Bone marrow (tissue), 2 donors: ENCODE measurements at regions not wholly inside any gene's neighbourhood (a gene's known extent, or its start where the extent isn't known, plus 50 kb on each side); places are given as distances from the start of the nearest gene placed in this dataset.

ENCODE experiments used
- DNase-seq, 2 donors: peaks; one replicate each; lab custom pipeline; 2025; lab: John Stamatoyannopoulos, UW

DNA sequence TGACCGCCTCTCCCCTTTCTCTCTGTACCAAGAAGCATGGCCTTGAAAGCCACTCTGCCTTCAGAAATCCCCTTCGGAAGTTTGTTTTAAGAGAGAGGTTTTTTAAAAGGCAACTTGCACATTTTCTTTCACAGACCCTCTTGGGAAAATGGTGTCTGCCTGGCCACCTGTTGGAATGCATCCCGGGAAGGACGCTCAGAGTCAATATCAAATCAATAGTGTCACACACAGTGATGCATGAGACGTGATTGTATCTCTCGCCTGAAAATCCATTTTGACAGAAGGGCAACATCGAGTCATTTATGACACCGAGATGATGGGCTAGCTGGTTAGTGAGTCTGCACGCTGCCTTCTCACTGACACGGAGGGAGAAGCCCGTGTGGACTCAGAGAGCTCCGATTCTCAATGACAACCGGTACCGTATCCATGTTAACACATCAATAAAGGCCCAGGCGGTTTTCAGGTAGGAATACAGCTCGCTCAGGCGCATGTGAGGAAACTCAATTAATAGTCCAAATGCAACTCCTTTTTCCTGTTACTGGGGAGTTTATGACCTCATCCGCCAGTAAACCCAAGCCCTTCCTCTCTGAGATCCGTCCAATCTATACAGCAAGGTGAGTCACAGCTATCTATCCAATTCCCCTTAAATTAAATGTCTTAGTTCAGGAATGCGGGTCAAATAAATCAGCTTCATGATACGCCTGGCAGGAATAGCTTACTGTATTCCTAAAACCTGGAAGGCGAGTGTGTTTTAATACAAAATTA, 621.5 kb upstream of the MKI67 start:
- no peak for DNase-seq

DNA sequence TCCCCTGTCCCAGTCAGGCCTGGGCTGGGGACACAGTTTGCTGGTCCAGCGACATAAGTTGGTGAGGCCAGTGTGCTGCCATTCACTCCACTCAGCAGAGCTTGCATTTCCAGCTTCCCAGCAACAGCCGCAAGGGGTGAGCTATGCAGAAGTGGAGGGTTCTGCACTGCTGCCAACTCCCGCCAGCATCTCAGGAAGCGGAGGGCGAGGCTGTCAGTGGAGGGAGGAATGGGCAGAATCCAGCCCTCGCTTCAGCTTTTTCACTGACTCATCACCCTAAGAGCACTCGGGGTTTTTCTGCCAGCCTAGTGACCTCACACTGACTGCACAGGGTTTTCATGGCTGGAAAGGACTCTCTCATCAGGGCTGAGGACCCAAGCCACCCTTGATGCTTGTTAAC, 625.1 kb upstream of the MKI67 start:
- no peak for DNase-seq

DNA sequence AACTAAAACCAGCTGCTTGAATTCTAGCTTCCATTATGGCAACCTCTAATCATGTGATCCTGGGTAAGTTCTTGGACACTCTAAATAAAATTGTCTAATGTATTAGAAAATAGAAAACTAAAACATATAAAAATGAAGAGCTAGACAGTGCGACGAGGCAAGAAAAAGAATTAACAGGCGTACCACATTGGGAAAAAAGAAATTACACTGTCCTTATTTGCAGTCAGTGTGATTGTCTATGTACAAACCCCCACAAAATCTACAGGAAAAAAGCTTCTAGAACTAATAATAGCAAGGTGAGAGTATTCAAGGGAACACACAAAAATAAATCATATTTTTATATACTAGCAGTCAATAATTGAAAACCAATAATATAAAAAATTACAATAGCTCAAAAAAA, 625.6 kb upstream of the MKI67 start:
- DNase-seq: no peak

DNA sequence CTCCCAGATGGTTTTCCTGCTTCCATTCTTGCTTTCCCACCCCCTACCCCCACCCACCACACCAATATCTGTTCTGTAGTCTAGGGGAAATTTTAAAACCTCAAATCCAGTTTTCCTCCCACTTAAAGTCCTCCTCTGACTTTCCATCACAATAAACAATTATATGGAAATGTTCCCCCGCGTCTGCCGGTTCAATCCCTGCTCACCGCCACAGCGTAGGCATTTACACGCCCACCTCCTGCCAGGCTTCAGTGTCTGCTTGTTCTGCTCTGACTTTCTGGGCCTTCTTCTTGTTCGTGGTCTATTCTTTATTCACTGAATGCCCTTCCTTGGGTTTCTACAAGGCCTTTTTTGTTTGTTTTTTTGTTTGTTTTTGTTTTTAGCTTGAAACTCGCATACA, 633.0 kb upstream of the MKI67 start:
- no peak for DNase-seq

DNA sequence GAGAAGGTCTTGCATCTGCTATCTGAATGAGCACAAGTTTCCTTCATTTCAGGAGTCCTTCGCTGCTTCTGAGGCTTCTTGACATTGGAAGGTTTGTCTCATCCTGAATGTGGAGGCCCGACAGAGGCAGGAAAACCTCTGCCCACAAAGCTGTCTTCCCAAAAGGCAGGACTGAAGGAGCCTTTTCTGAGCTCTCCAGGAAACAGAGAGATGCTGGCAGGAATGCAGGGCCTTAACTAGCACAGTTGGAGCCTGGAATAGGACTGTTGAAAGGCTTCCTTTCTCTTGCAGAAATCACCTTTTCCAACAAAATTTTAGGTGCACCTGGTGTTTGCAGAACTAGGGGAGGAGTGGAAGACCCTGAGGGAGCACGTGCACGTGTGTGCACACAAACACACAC, 637.4 kb upstream of the MKI67 start:
- DNase-seq: no peak

DNA sequence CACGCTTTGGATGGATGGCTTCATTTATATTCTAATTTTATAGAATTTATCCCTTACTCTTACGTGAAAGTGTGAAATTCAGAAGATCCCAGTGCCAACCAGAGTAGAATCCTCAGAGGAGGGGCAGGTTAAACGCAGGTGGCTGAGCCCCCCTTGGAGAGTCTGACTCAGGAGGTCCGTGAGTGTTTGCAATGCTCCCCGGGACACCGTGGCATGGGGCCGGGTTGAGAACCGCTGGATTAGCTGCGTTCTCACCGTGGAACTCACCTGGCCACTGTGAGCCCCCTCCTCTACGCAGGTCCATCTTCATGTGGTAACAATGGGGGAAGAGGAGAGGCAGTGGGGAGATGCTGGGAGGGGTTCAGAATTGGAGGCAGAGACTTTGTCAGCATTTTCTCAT, 638.0 kb upstream of the MKI67 start:
- DNase-seq: no peak

DNA sequence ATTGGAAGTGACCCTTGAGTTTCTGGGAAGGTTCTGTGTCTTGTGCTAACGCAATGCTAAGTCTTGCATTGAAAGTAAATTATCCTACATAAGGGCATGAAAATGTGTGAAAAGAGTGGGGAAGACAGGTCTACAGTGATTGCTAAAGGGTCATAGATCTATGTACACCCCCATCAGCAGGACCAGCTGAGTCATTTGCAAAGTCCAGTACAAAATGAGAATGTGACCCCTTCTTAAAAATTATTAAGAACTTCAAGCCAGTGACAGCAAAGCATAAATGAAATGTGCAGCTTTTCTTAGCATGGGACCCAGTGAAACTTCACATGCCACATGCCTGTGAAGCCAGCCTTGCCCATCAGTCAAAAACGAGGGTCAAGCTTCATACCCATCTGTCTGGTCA, 640.7 kb upstream of the MKI67 start:
- DNase-seq: no peak

DNA sequence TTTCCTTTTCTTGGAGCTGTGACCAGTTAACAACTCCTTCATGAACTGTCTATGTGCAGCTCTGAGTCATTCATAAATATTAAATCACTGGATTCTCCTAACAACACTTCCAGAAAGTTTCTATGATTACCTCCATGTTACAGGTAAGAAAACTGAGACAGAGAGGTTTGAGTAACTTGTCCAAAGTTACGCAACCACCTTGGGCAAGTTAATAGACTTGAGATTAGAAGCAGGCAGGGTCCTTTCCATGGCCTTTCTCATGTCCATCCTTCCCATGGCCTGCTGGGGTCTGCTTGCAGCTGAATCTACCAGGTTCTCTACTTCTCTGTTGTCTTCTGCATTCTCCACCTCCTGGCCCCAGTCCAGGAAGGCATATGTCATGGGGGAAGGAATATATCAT, 648.8 kb upstream of the MKI67 start:
- DNase-seq: no peak

DNA sequence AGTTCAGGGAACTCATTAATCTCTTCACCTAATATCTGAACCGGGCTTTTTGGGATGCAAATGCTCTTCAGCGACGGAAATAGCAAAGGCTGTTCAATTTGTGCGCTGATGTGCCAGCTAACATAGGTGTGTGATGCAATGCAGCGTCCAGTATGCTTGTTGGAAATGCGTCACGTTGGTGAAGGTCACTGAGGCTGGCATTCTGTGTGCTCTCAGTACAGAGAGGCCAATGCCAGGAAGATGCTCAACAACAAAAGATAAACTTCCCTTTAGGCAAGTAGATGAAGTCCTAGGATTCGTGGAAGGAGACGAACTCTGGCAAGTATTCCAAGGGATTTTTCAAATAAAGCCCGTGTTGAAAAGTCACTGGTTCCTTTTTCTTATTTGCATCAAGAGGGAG, 649.5 kb upstream of the MKI67 start:
- DNase-seq: no peak

DNA sequence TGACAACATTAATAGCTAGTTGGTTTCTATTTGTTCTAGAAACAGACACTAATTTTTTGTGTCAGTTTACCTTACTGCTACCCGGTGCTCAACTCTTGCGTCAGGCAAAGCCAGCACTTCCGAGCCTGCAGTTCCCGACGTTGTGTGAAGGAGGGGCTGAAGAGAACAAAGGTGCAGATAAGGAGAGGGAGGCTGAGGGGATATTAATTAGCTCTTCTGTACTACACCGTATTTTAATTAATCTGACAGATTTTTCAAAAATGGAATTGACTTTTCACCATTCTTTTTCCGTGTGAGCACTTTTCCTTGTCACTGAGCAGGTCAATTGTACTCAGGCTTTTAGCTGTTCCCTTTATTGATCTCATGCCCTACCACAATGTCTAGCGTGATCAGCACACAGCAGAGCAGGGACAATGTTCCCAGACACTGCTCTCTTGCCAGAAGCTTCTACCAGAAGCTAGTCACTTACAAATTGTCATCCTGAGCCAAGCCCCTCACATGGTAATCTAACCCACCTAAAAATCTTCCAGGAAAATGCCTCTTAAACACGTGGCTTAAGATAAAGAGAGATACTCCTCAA, 650.5 kb upstream of the MKI67 start:
- DNase-seq: no peak

DNA sequence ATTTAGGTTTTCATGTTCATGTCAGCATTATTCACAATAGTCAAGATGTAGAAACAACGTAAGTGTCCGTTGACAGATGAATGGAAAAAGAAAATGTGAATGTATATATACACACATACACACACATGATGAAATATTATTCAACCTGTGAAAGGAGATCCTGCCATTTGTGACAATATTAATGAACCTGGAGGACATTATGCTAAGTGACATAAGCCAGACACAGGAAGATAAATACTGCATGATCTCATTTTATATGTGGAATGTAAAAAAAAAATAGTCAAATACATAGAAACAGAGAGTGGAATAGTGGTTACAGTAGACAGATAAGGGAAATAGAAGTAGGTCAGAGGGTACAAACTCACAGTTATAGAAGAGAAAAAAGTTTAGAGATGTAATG, 651.1 kb upstream of the MKI67 start:
- no peak for DNase-seq

DNA sequence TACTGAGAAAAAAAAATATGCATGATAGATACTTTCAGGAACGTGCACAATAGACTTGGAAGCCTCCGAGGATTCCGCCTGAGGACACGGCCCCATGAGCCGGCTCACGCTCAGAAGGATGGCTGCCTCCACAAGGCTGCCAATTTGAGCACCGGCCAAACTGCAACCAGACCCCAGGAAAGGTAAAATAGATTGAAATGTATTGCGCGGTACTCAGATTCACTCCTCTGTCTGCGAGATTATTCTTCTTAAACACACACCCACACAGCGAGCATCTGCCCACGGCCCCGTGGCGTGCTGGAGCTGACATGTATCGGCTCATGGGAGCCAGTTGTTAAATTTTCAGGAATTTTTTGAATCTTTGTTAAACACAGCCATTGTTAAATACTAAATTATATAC, 653.2 kb upstream of the MKI67 start:
- DNase-seq: no peak

DNA sequence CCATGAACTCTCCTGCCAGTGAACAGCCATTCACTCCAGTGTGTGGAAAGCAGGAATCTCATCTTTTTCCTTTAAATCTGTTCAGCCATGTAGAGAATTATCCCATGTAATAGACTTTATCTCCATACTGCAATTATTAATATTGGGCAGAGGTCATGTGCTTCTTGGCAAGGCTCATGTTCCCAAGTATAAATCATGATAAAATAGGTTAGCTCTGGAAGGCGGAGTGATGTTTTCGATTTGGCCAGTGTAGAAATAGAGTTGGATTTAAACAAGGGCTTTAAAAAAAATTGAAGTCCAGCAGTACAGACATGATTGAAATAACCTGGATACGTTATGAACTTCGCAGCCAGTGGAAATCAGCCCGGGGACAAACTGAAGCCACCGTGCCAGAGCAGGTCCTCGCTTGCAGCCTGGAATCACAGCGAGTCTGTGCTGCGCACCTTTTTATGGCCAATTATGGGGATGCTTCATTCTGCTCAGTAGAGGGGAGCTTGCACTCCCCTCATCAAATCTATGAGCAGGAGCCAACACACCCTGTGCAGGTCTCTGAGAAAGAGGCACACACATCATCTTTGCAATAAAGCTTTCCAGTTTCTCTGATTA, 654.0 kb upstream of the MKI67 start:
- no peak for DNase-seq

DNA sequence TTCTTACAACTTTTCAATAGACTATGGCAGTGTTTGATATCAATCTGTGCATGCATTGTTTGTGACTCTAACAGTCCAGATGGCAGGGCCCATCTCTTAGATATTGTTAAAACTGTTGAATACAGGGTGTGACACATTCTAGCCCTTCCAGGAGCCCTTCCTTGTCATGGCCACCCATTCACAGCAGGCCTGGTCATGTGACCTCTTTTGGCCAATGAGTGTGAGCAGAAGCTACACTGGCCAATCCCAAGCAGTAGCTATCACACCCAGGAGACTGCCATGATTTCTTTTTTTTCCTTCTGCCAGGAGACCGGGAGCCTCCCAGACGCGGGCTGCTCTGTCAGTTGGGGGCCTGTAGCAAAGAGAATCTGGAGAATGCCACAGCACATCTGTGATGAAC, 655.4 kb upstream of the MKI67 start:
- no peak for DNase-seq

DNA sequence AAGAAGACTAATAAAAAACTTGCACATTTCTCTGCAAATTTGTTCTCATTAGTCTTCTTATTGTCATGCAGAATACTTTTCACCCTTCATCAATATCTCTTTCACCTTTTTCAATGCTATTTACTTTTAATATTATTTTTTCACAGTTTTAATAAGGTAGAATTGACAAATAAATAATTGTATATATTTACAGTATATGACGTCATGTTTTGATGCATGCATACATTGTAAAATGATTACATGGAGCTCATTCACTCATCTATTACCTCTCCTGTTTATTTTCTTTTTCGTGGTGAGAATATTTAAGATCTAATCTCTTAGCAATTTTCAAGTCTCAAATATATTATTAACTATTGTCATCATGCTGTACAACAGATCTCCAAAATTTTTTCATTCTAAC, 658.2 kb upstream of the MKI67 start:
- no peak for DNase-seq

DNA sequence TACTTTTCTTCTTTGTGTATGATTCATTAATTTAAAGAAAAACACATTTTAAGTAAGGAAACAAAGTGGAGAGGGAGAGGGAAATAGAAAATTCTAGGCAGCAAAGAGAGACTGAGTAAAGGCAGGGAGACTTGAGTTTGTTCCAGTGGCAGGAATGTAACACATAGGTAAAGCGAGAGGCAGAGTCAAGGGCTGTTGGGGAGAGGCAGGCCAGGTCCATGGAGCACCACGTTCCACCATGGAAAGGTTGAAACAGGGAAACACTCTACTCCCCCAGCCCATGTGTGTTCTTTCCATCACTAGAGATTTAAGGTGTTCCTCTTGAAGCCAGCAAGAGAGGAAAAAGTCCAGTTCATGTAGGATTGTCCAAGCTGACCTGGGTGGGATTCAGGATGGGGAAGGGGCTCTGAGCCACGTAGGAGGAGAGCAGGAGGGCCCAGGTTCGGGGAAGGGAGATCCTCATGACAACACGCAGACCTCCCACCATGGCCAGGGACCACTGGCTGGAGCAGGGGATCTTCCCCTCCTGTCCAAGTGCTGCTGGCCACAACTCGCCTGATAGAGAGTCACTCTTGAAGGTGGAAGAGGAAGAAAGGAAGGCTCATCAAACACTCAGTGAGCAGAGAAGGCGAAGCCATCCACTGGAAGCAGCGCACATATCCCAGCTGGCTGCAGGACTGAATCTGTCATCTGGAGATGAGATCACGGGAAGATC, 666.4 kb upstream of the MKI67 start:
- DNase-seq: no peak

DNA sequence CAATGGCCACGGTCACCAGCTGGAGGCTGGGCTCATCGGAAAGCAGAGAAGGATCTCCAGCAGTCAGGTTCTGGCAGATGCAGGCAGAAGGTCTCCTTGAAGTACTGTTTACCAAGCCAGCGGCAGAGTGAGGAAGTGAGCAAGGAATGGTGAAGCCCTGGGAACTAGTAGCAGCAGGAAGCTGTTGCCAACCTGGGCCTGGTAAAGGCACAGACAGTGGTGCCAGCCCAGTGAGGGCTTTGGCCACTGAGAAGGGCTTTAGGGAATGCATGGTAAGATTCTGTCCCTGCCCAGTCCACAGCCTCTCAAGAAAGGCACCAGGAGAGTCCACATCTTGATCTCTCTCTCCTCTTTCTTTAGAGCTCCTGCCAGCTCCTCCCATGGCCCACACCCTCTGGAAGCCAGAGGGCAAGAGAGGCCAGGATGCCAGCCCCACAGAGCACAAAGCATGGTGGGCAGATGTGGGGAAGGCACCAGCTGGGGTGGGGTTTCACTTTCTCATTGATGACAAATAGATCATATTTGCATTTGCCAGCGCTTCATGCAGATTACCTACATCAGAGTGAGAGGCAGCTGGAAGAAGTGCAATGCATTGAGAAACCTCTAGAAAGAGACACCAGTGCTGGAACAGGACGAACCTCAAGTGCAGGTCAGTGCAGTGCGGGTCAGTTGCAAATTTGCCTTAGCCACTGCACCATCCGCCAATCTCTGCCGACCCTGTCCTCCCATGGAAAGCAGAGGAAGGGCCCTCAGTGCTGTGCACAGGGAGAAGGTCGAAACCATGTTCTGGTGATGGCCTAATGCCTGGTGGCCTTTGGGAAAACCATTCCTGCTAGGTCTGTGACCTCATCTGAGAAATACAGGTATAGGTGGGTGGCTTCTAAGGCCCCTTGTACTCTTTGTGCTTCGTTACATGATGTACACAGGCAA, 667.8 kb upstream of the MKI67 start:
- no peak for DNase-seq

DNA sequence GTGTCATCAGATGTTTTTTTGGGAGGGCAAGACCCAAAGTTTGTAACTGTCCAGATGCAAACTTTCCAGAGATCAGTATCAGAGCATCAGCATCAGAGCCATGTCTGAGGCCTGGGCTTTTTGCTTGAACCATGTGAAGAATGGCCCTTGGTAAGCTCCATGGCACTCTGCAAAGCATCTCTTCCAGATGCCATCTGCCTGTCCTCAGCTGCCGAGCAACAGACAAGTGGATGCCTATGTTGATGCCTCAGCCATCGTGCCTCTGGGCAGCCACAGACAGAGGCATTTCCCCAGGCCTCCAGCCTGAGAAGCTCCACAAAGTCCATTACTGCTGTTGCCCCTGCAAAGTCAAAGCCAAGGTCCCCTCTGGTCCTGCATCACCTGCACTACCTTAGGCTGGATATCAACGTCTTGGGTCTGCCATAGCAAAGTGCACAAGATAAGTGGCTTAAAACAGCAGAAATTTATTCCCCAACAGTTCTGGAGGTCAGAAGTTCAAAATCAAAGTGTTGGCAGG, 670.2 kb upstream of the MKI67 start:
- no peak for DNase-seq

DNA sequence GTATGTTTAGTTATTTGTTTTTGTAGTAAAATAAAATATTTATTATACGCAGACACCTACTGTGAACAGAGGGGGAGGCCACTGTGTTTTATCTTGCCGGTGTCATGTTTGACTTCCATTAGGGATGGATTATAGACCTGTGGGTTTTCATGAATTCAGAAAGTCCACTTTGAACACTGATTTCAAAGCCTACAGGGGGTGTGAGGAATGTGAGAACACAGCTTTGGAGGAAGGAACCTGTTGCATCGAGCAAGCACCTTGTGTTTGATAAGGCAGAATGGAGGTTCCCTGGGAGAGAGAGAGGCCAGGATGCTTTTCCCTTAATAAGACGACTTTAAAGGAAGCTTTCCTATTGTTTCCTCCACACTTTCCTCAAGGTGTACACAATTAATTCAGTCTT, 665.0 kb upstream of the MGMT start:
- no peak for DNase-seq

DNA sequence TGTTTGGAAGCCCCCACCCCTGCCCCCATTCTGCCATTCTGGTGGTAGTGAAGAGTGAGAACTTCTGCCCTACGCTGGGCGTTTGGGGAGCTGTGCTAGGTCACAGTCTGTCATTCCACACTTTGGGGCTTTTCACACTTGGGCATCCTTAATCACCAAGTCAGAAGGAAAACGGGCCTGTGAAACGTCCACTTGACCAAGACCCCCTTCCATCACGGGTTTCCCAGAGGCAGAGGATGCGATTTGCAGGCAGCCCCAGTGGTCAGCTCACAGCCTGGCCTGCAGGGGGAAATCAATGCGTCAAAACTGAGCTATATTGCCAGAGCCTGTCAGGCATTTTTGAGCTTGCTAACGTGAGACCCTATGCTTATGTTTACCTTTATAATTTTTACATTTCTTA, 663.3 kb upstream of the MGMT start:
- DNase-seq: no peak

DNA sequence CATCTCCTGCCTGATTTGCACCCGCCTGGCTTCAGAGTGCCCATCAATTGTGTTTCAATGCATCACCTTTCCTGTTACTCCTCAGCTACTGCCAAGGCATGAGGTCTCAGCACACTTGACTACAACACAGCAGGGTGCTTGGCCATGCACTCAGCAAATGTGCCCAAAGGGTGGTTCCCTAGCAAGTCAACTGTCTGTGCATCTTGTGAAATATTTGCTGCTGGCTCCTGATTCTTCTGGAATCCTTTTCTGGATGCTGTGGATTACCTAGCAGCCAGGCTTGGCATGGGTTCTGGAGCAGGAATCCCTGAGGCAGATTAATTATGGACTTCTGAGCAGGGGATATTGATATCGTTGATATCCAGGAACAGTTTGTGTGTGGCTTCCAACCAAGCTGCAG, 662.6 kb upstream of the MGMT start:
- DNase-seq: no peak

DNA sequence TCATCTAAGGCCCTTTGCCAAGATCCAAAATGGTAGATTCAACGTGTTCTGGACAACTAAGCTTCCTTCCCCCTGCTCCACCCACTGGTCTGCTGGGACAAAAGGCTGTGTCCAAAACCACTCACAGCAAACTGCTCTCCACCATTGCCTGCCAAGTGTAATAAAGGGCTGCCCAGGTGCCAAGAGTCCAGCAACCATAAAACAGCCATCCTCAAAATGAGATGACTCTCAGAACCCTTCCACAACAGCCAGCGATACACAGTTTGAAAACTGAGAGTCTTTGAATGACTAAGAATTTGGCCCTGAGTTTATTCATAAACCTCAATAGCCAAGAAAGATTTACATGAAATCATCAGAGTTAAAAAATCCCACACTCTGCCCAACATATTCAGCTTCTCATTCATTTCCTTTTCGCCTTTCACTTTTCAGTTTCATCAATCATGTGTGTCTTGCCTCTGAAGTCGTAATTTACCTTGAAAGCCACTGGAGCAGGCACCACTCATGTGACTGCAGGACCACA, 658.1 kb upstream of the MGMT start:
- DNase-seq: no peak
